ENCODE measurements at regions not wholly inside any gene's neighbourhood (a gene's known extent, or its start where the extent isn't known, plus 50 kb on each side); places are given as distances from the start of the nearest gene placed in this dataset.

GRCh38 chrX:113929004-113929403, 654.9 kb upstream of the HTR2C start:
- H3K4me3 ChIP-seq (ENCODE audit: low read depth, low read length): no peak overlapping the region
- peak; percentile 66 for TF ChIP-seq CTCF (IDR thresholded peaks at IDR 0.05; ENCODE audit: borderline replicate concordance, insufficient read depth, low read depth, low read length)

- no peak overlapping the region for H3K4me3 ChIP-seq (ENCODE audit: low read depth, low read length)
- no peak for TF ChIP-seq CTCF (IDR thresholded peaks at IDR 0.05; ENCODE audit: borderline replicate concordance, insufficient read depth, low read depth, low read length)
Observed at GRCh38 chrX:113920661-113921060, 663.2 kb upstream of the HTR2C start.

- TF ChIP-seq CTCF (IDR thresholded peaks at IDR 0.05; ENCODE audit: borderline replicate concordance, insufficient read depth, low read depth, low read length): no peak
- no peak overlapping the region for H3K4me3 ChIP-seq (ENCODE audit: low read depth, low read length)
Observed at GRCh38 chrX:113919387-113919786, 664.5 kb upstream of the HTR2C start.

- TF ChIP-seq CTCF (IDR thresholded peaks at IDR 0.05; ENCODE audit: borderline replicate concordance, insufficient read depth, low read depth, low read length): no peak
- no peak overlapping the region for H3K4me3 ChIP-seq (ENCODE audit: low read depth, low read length)
Observed at GRCh38 chrX:113906168-113906567, 677.7 kb upstream of the HTR2C start.

- H3K4me3 ChIP-seq (ENCODE audit: low read depth, low read length): no peak overlapping the region
- TF ChIP-seq CTCF (IDR thresholded peaks at IDR 0.05; ENCODE audit: borderline replicate concordance, insufficient read depth, low read depth, low read length): no peak
Observed at GRCh38 chrX:113892891-113893290, 691.0 kb upstream of the HTR2C start.

- H3K4me3 ChIP-seq (ENCODE audit: low read depth, low read length): no peak overlapping the region
- no peak for TF ChIP-seq CTCF (IDR thresholded peaks at IDR 0.05; ENCODE audit: borderline replicate concordance, insufficient read depth, low read depth, low read length)
Observed at GRCh38 chrX:113892401-113892800, 691.5 kb upstream of the HTR2C start.

GRCh38 chrX:113873056-113873455, 710.8 kb upstream of the HTR2C start:
- no peak overlapping the region for H3K4me3 ChIP-seq (ENCODE audit: low read depth, low read length)
- no peak for TF ChIP-seq CTCF (IDR thresholded peaks at IDR 0.05; ENCODE audit: borderline replicate concordance, insufficient read depth, low read depth, low read length)

Measured in GM12875 (cell line).